ENCODE measurements at regions not wholly inside any gene's neighbourhood (a gene's known extent, or its start where the extent isn't known, plus 50 kb on each side); places are given as distances from the start of the nearest gene placed in this dataset.

DNA sequence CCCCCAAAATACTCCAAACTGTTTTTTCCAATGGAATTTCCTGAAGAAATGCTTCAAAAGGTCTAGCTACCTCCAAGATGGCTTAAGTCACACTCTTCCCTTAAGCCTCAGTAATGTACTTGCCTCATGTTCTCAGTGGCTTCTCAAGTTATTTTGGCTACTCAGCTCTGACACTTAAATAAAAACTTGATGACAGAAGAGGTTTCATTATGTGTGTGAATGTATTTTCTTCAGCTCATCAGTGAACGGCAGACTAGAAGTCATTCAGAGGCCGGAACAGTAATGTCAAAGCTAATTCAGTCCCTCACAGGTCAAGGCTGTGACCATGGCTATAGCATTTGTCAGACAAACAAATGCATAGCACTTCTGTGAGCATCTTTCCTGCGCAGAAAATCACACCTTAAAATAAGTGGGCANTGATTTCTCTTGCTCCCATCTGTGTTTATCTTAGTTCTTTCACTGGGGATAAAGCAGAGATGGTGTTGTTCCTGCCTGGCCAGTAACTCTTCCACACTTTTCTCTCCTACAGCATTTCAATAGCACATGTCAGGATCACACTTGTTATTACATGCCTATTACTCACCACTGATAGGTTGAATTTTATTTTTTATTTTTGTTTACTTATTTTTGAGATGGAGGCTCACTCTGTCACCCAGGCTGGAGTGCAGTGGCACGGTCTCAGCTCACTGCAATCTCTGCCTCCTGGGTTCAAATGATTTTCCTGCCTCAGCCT, 68.5 kb upstream of the PLCL2 start:
- Histone ChIP-seq H3K18ac (ENCODE audit: low read depth, low read length) (no peak overlapping the region), H2BK15ac (ENCODE audit: low read depth, low read length) (no peak overlapping the region), H2AK5ac (ENCODE audit: low read depth, low read length) (no peak overlapping the region), H3K23ac (ENCODE audit: low read depth, low read length) (no peak overlapping the region), H2BK5ac (ENCODE audit: low read depth, low read length, poor library complexity, severe bottlenecking) (no peak overlapping the region), H4K91ac (ENCODE audit: insufficient read depth, low read depth, low read length) (no peak overlapping the region), H3K36me3 (ENCODE audit: control insufficient read depth, insufficient read depth, low read length) (no peaks in the 10 kb centered on the region), H2BK20ac (ENCODE audit: low read depth, low read length) (no peak overlapping the region), H3K9ac (ENCODE audit: low read depth, low read length) (no peak overlapping the region), H3K9me3 (ENCODE audit: control insufficient read depth, insufficient read depth, low read length) (no peaks in the 10 kb centered on the region), H2AK9ac (replicated peaks; ENCODE audit: low read depth, low read length, poor library complexity) (no peak overlapping the region), H3K4ac (ENCODE audit: low read depth, low read length) (no peak overlapping the region), H3K4me2 (ENCODE audit: low read depth, low read length) (no peak overlapping the region), H4K8ac (ENCODE audit: low read depth in 2 of 2, low read length in 2 of 2) (no peak overlapping the region), H4K5ac (ENCODE audit: low read depth, low read length) (no peak overlapping the region), H3K4me3 (ENCODE audit: insufficient read depth, low read depth, low read length) (no peak overlapping the region), H3K79me1 (ENCODE audit: low read depth in 1 of 2, low read length in 2 of 2) (no peaks in the 10 kb centered on the region), H4K20me1 (ENCODE audit: insufficient read depth, low read length) (no peaks in the 10 kb centered on the region), H3K14ac (replicated peaks; ENCODE audit: low read depth, low read length) (no peak overlapping the region), H3K56ac (ENCODE audit: extremely low read depth, insufficient read depth, low read length) (no peak overlapping the region), H3K27me3 (ENCODE audit: control insufficient read depth, insufficient read depth, low read length) (0 out of 2 replicates have a peak, but pooled peaks cover 1% of the 10 kb centered on the region), H2AFZ (replicated peaks; ENCODE audit: low read length, poor library complexity) (no peak overlapping the region), H3K9me1 (ENCODE audit: insufficient read depth, low read length) (no peaks in the 10 kb centered on the region), H3K27ac (ENCODE audit: insufficient read depth, low read length) (no peak overlapping the region), H2BK120ac (ENCODE audit: low read depth, low read length) (no peak overlapping the region), H3K4me1 (ENCODE audit: control insufficient read depth, insufficient read depth, low read length) (no peaks in the 10 kb centered on the region)
- dilution Hi-C loops (cut with HindIII; ENCODE audit: low sequenced_read_pairs, unreplicated experiment): no loop called here
- POLR2A ChIA-PET (ENCODE audit: unreplicated experiment): no interaction called here
- TF ChIP-seq MXI1 (IDR thresholded peaks at IDR 0.05; ENCODE audit: borderline replicate concordance, low read depth, low read length) (no peak), POLR2A (IDR thresholded peaks at IDR 0.05; ENCODE audit: low read depth, low read length) (no peak), BHLHE40 (IDR thresholded peaks at IDR 0.05; ENCODE audit: low read depth, low read length) (no peak), RCOR1 (IDR thresholded peaks at IDR 0.05; ENCODE audit: insufficient replicate concordance, low read length) (no peak), RFX5 (IDR thresholded peaks at IDR 0.05; ENCODE audit: low read depth, low read length) (no peak), RAD21 (IDR thresholded peaks at IDR 0.05; ENCODE audit: low read length) (no peak), CHD1 (IDR thresholded peaks at IDR 0.05; ENCODE audit: low read depth, low read length) (no peak), ELK1 (IDR thresholded peaks at IDR 0.05; ENCODE audit: borderline replicate concordance, low read depth, low read length) (no peak), CEBPB (IDR thresholded peaks at IDR 0.05; ENCODE audit: low read depth, low read length) (no peak), MAFK (IDR thresholded peaks at IDR 0.05; ENCODE audit: low read depth, low read length) (no peak), CTCF (conservative IDR thresholded peaks at IDR 0.05; ENCODE audit: low read depth, low read length) (no peak), SMC3 (IDR thresholded peaks at IDR 0.05; ENCODE audit: low read depth, low read length) (no peak), MAZ (IDR thresholded peaks at IDR 0.05; ENCODE audit: borderline replicate concordance, low read depth, low read length) (no peak)
- TF ChIP-seq, protein P1, sequence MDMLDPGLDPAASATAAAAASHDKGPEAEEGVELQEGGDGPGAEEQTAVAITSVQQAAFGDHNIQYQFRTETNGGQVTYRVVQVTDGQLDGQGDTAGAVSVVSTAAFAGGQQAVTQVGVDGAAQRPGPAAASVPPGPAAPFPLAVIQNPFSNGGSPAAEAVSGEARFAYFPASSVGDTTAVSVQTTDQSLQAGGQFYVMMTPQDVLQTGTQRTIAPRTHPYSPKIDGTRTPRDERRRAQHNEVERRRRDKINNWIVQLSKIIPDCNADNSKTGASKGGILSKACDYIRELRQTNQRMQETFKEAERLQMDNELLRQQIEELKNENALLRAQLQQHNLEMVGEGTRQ (IDR thresholded peaks at IDR 0.05; ENCODE audit: low read depth, low read length): no peak
- intact Hi-C loops (cut with micrococcal nuclease): no loop called here
- in situ Hi-C loops (cut with MboI; ENCODE audit: low sequenced_read_pairs): no loop called here
- ATAC-seq (ENCODE audit: low read depth) (no peak), DNase-seq (no peak)
- CTCF ChIA-PET: no interaction called here
- BruUV-seq (replicated peaks): no TSS peak
- WGBS, 2 experiments (ENCODE audit: extremely low coverage in 2 of 2, insufficient read length in 1 of 2): 0% methylated on average over 1 of the region's 4 CpGs; no CpG with 5 or more reads in 1 of the 2 experiments

Data from IMR-90 (cell line).